IMR-90 (cell line): ENCODE measurements at regions not wholly inside any gene's neighbourhood (a gene's known extent, or its start where the extent isn't known, plus 50 kb on each side); places are given as distances from the start of the nearest gene placed in this dataset.

Source experiments
- ATAC-seq: fragments of 200-7000 bp; cut with Tn5 transposase; 2 replicates; pipeline ENCODE4 v1.9.1; 2020; ENCODE audit warnings: low read depth, mild to moderate bottlenecking, moderate library complexity
- BruUV-seq: library from RNA; stranded (reverse); fragments of 400-500 nt; replicated peaks from 2 replicates; lab custom pipeline; 2021; lab: Mats Ljungman, UMichigan
- CTCF ChIA-PET: fragments of 300-600 bp; formaldehyde crosslinking; extraction: SDS; loops from one replicate; lab custom pipeline; 2021; ENCODE audit warnings: antibody characterized with exemption; lab: Yijun Ruan, JAX
- POLR2A ChIA-PET: fragments of 300-600 bp; sonication (Branson Sonifier 250); formaldehyde crosslinking; loops from one replicate; lab custom pipeline; 2022; ENCODE audit warnings: antibody characterized with exemption; ENCODE audit not compliant: unreplicated experiment; lab: Charles Lee
- DNase-seq: peaks from one replicate; pipeline ENCODE4 v3.0.0; 2013
- H2AFZ ChIP-seq: replicated peaks from 2 replicates; pipeline ENCODE3; 2013; ENCODE audit warnings: low read length, mild to moderate bottlenecking; ENCODE audit not compliant: poor library complexity
- H2AK5ac ChIP-seq: 2 replicates; pipeline ENCODE4 v1.6.1; 2013; ENCODE audit warnings: low read depth, low read length, inconsistent platforms
- H2AK9ac ChIP-seq: replicated peaks from 2 replicates; pipeline ENCODE3; 2013; ENCODE audit warnings: mild to moderate bottlenecking, low read depth, low read length, moderate library complexity; ENCODE audit not compliant: poor library complexity
- H2BK120ac ChIP-seq: 2 replicates; pipeline ENCODE4 v1.6.1; 2013; ENCODE audit warnings: low read depth, low read length, inconsistent platforms
- H2BK15ac ChIP-seq: 3 replicates; pipeline ENCODE4 v1.6.1; 2013; ENCODE audit warnings: low read depth, low read length, inconsistent platforms
- H2BK20ac ChIP-seq: 2 replicates; pipeline ENCODE4 v1.6.1; 2013; ENCODE audit warnings: low read depth, mild to moderate bottlenecking, inconsistent platforms, low read length, moderate library complexity
- H2BK5ac ChIP-seq: 2 replicates; pipeline ENCODE4 v1.6.1; 2013; ENCODE audit warnings: mild to moderate bottlenecking, low read depth, low read length, inconsistent platforms; ENCODE audit not compliant: poor library complexity, severe bottlenecking
- H3K14ac ChIP-seq: replicated peaks from 2 replicates; pipeline ENCODE4 v1.6.1; 2013; ENCODE audit warnings: low read depth, low read length, inconsistent platforms
- H3K18ac ChIP-seq: 2 replicates; pipeline ENCODE4 v1.6.1; 2013; ENCODE audit warnings: low read depth, low read length, control low read depth
- H3K23ac ChIP-seq: 2 replicates; pipeline ENCODE4 v1.6.1; 2013; ENCODE audit warnings: low read depth, low read length, inconsistent platforms
- H3K27ac ChIP-seq: 2 replicates; pipeline ENCODE4 v1.5.1; 2013; ENCODE audit warnings: mild to moderate bottlenecking, control low read depth, low read length; ENCODE audit not compliant: insufficient read depth
- H3K27me3 ChIP-seq: 2 replicates; pipeline ENCODE4 v1.6.1; 2013; ENCODE audit warnings: low read length; ENCODE audit not compliant: control insufficient read depth, insufficient read depth
- H3K36me3 ChIP-seq: 2 replicates; pipeline ENCODE4 v1.6.1; 2013; ENCODE audit warnings: low read length, mixed read lengths; ENCODE audit not compliant: control insufficient read depth, insufficient read depth
- H3K4ac ChIP-seq: 2 replicates; pipeline ENCODE4 v1.6.1; 2013; ENCODE audit warnings: low read depth, low read length, inconsistent platforms
- H3K4me1 ChIP-seq: 2 replicates; pipeline ENCODE4 v1.6.1; 2013; ENCODE audit warnings: low read length, mixed read lengths; ENCODE audit not compliant: control insufficient read depth, insufficient read depth
- H3K4me2 ChIP-seq: 2 replicates; pipeline ENCODE4 v1.6.1; 2013; ENCODE audit warnings: low read depth, mild to moderate bottlenecking, control low read depth, low read length, moderate library complexity
- H3K4me3 ChIP-seq: 2 replicates; pipeline ENCODE4 v1.5.1; 2013; ENCODE audit warnings: low read depth, mild to moderate bottlenecking, control low read depth, low read length, moderate library complexity; ENCODE audit not compliant: insufficient read depth
- H3K56ac ChIP-seq: 2 replicates; pipeline ENCODE4 v1.6.1; 2013; ENCODE audit warnings: low read length, inconsistent platforms; ENCODE audit not compliant: insufficient read depth; ENCODE audit errors: extremely low read depth
- H3K79me1 ChIP-seq, 2 experiments: 2 replicates each; pipeline ENCODE4 v1.6.1; 2013; ENCODE audit warnings: low read length in 2 of 2, inconsistent platforms in 1 of 2, low read depth in 1 of 2
- H3K9ac ChIP-seq: 2 replicates; pipeline ENCODE4 v1.6.1; 2013; ENCODE audit warnings: low read depth, low read length, control low read depth
- H3K9me1 ChIP-seq: 2 replicates; pipeline ENCODE4 v1.6.1; 2013; ENCODE audit warnings: low read length, inconsistent platforms; ENCODE audit not compliant: insufficient read depth
- H3K9me3 ChIP-seq: 2 replicates; pipeline ENCODE4 v1.6.1; 2013; ENCODE audit warnings: low read length; ENCODE audit not compliant: control insufficient read depth, insufficient read depth
- H4K20me1 ChIP-seq: 2 replicates; pipeline ENCODE4 v1.6.1; 2013; ENCODE audit warnings: low read length, inconsistent platforms; ENCODE audit not compliant: insufficient read depth
- H4K5ac ChIP-seq: 2 replicates; pipeline ENCODE4 v1.6.1; 2013; ENCODE audit warnings: mild to moderate bottlenecking, low read depth, low read length, control low read depth
- H4K8ac ChIP-seq, 2 experiments: 2 replicates each; pipeline ENCODE4 v1.6.1; 2013; ENCODE audit warnings: low read depth in 2 of 2, low read length in 2 of 2, control low read depth in 1 of 2, inconsistent platforms in 1 of 2
- H4K91ac ChIP-seq: 2 replicates; pipeline ENCODE4 v1.6.1; 2013; ENCODE audit warnings: low read depth, low read length, inconsistent platforms; ENCODE audit not compliant: insufficient read depth
- BHLHE40 ChIP-seq: fragments of 150-350 bp; IDR thresholded peaks from 2 replicates; pipeline ENCODE4 v1.6.1; 2016; ENCODE audit warnings: mild to moderate bottlenecking, low read depth, low read length
- CEBPB ChIP-seq: IDR thresholded peaks from 2 replicates; pipeline ENCODE4 v1.6.1; 2012; ENCODE audit warnings: low read depth, low read length, improper control_type of control experiment
- FOS ChIP-seq: fragments of 150-350 bp; IDR thresholded peaks from 2 replicates; pipeline ENCODE4 v1.6.1; 2016; ENCODE audit warnings: low read depth, low read length
- MAFK ChIP-seq: IDR thresholded peaks from 2 replicates; pipeline ENCODE4 v1.6.1; 2012; ENCODE audit warnings: low read depth, low read length, improper control_type of control experiment
- MAZ ChIP-seq: IDR thresholded peaks from 2 replicates; pipeline ENCODE4 v1.6.1; 2012; ENCODE audit warnings: low read depth, mild to moderate bottlenecking, low read length, improper control_type of control experiment, moderate library complexity, borderline replicate concordance
- MXI1 ChIP-seq: IDR thresholded peaks from 2 replicates; pipeline ENCODE4 v1.6.1; 2012; ENCODE audit warnings: low read depth, mild to moderate bottlenecking, low read length, moderate library complexity, borderline replicate concordance
- NFE2L2 ChIP-seq: fragments of 150-350 bp; IDR thresholded peaks from 2 replicates; pipeline ENCODE4 v1.6.1; 2016; ENCODE audit warnings: low read depth, mild to moderate bottlenecking, low read length
- RAD21 ChIP-seq: IDR thresholded peaks from 2 replicates; pipeline ENCODE4 v1.6.1; 2012; ENCODE audit warnings: low read length, improper control_type of control experiment
- RFX5 ChIP-seq: IDR thresholded peaks from 2 replicates; pipeline ENCODE4 v1.8.0; 2012; ENCODE audit warnings: low read depth, mild to moderate bottlenecking, low read length, moderate library complexity
- SMC3 ChIP-seq: fragments of 150-350 bp; IDR thresholded peaks from 2 replicates; pipeline ENCODE4 v1.6.1; 2016; ENCODE audit warnings: low read depth, mild to moderate bottlenecking, antibody characterized with exemption, low read length, moderate library complexity
- WGBS, 2 experiments: methylation state at CpG; one replicate each; pipeline versions ENCODE4 v1.1.5 to v1.1.7; 2013; ENCODE audit warnings: missing lambda C conversion rate in 2 of 2; ENCODE audit not compliant: insufficient read length in 1 of 2; ENCODE audit errors: extremely low coverage in 2 of 2; 5-methylcytosine and 5-hydroxymethylcytosine counted together
- dilution Hi-C: fragments of 300-500 bp; cut with HindIII; formaldehyde crosslinking; loops from one replicate; pipeline ENCODE4 v1.14.3; 2018; ENCODE audit warnings: low sequenced_read_pairs; ENCODE audit not compliant: unreplicated experiment
- in situ Hi-C: fragments of 300-500 bp; cut with MboI; formaldehyde crosslinking; loops from 3 replicates; pipeline ENCODE4 v1.14.3; 2019; ENCODE audit warnings: low sequenced_read_pairs, inconsistent platforms, mixed read lengths
- intact Hi-C: fragments of 100-400 bp; cut with micrococcal nuclease; formaldehyde crosslinking; loops from 2 replicates; pipeline ENCODE4 v1.10.0; 2022

GRCh38 chrX:119997570-119997969 lies 54.0 kb upstream of the NKAP start:
- no TSS peak for BruUV-seq
- CTCF ChIA-PET = no interaction called here
- dilution Hi-C loops = no loop called here

More at GRCh38 chrX:119997570-119997969, 54.0 kb upstream of the NKAP start:
- Histone ChIP-seq H2AFZ (no peak overlapping the region), H3K9me3 (peaks cover 2% of the 10 kb centered on the region; the same call in 1 of the 2 replicates), H3K14ac (no peak overlapping the region), H3K4me1 (no peaks in the 10 kb centered on the region), H3K23ac (no peak overlapping the region), H3K36me3 (no peaks in the 10 kb centered on the region), H2AK9ac (no peak overlapping the region), H4K20me1 (no peaks in the 10 kb centered on the region), H2BK5ac (no peak overlapping the region), H3K4me2 (no peak overlapping the region), H4K8ac (no peak overlapping the region), H2AK5ac (no peak overlapping the region), H3K18ac (no peak overlapping the region), H3K9ac (no peak overlapping the region), H4K91ac (no peak overlapping the region), H3K79me1 (no peaks in the 10 kb centered on the region), H3K27me3 (peaks cover 43% of the 10 kb centered on the region), H2BK20ac (no peak overlapping the region), H3K4ac (no peak overlapping the region), H3K4me3 (no peak overlapping the region), H2BK120ac (no peak overlapping the region), H2BK15ac (no peak overlapping the region), H3K9me1 (no peaks in the 10 kb centered on the region), H3K27ac (no peak overlapping the region), H4K5ac (no peak overlapping the region), H3K56ac (no peak overlapping the region)
- ATAC-seq = no peak
- POLR2A ChIA-PET = no interaction called here
- WGBS, 2 experiments = no CpG with 5 or more reads among the region's 4 CpGs
- in situ Hi-C loops (no loop called here), intact Hi-C loops (no loop called here)
- DNase-seq = no peak
- TF ChIP-seq FOS (no peak), RAD21 (no peak), MAFK (no peak), MXI1 (no peak), RFX5 (no peak), MAZ (no peak), BHLHE40 (no peak), SMC3 (no peak), NFE2L2 (no peak), CEBPB (no peak)
